ENCODE measurements at regions not wholly inside any gene's neighbourhood (a gene's known extent, or its start where the extent isn't known, plus 50 kb on each side); places are given as distances from the start of the nearest gene placed in this dataset.
A peak's percentile ranks its signal among the peaks of the same experiment; 100 is the strongest.

GRCh38 chr2:138359532-138359931 lies 142.0 kb upstream of the SPOPL start:
- no peak for TF ChIP-seq POLR2A (IDR thresholded peaks at IDR 0.05)
- no peak for TF ChIP-seq CTCF (IDR thresholded peaks at IDR 0.05)
- intact Hi-C loops (cut with DNase I; ENCODE audit: low total_unique reads) = no loop called here
- Histone ChIP-seq H3K4me3 (no peak overlapping the region), H3K27me3 (no peaks in the 10 kb centered on the region), H3K9me3 (no peaks in the 10 kb centered on the region), H3K4me1 (no peaks in the 10 kb centered on the region), H3K27ac (no peak overlapping the region), H3K36me3 (no peaks in the 10 kb centered on the region)
- no peak for DNase-seq

GRCh38 chr2:138364554-138365162 lies 136.9 kb upstream of the SPOPL start:
- Histone ChIP-seq H3K9me3 (no peaks in the 10 kb centered on the region), H3K4me3 (no peak overlapping the region), H3K36me3 (no peaks in the 10 kb centered on the region), H3K27ac (no peak overlapping the region), H3K27me3 (no peaks in the 10 kb centered on the region), H3K4me1 (no peaks in the 10 kb centered on the region)
- TF ChIP-seq POLR2A (IDR thresholded peaks at IDR 0.05) (no peak), CTCF (IDR thresholded peaks at IDR 0.05) (no peak)
- no peak for DNase-seq
- intact Hi-C loops (cut with DNase I; ENCODE audit: low total_unique reads) = no loop called here

GRCh38 chr2:138365581-138365980 lies 136.0 kb upstream of the SPOPL start:
- TF ChIP-seq CTCF (IDR thresholded peaks at IDR 0.05) (no peak), POLR2A (IDR thresholded peaks at IDR 0.05) (no peak)
- intact Hi-C loops (cut with DNase I; ENCODE audit: low total_unique reads) = no loop called here
- H3K27me3 ChIP-seq = no peaks in the 10 kb centered on the region
- H3K36me3 ChIP-seq = no peaks in the 10 kb centered on the region
- H3K4me1 ChIP-seq = no peaks in the 10 kb centered on the region
- no peak for DNase-seq
- no peaks in the 10 kb centered on the region for H3K9me3 ChIP-seq
- H3K27ac ChIP-seq = no peak overlapping the region
- no peak overlapping the region for H3K4me3 ChIP-seq

- no peaks in the 10 kb centered on the region for H3K4me1 ChIP-seq
- H3K27ac ChIP-seq = no peak overlapping the region
- intact Hi-C loops (cut with DNase I; ENCODE audit: low total_unique reads) = no loop called here
- no peaks in the 10 kb centered on the region for H3K27me3 ChIP-seq
- no peaks in the 10 kb centered on the region for H3K9me3 ChIP-seq
- no peaks in the 10 kb centered on the region for H3K36me3 ChIP-seq
- H3K4me3 ChIP-seq = no peak overlapping the region
- TF ChIP-seq POLR2A (IDR thresholded peaks at IDR 0.05) (no peak), CTCF (IDR thresholded peaks at IDR 0.05) (no peak)
- no peak for DNase-seq
Observed at GRCh38 chr2:138369856-138370255, 131.7 kb upstream of the SPOPL start.

GRCh38 chr2:138373993-138374408 lies 127.6 kb upstream of the SPOPL start:
- peak; percentile 43 to 55 (median 52) for TF ChIP-seq CTCF (IDR thresholded peaks at IDR 0.05)
- no peak for TF ChIP-seq POLR2A (IDR thresholded peaks at IDR 0.05)
- intact Hi-C loops (cut with DNase I; ENCODE audit: low total_unique reads) = no loop called here

More at GRCh38 chr2:138373993-138374408, 127.6 kb upstream of the SPOPL start:
- no peaks in the 10 kb centered on the region for H3K4me1 ChIP-seq
- no peak overlapping the region for H3K4me3 ChIP-seq
- H3K36me3 ChIP-seq = no peaks in the 10 kb centered on the region
- H3K27ac ChIP-seq = no peak overlapping the region
- no peaks in the 10 kb centered on the region for H3K9me3 ChIP-seq
- no peak for DNase-seq
- H3K27me3 ChIP-seq = no peaks in the 10 kb centered on the region

All from uterus (tissue), 3 donors.